ENCODE measurements at regions not wholly inside any gene's neighbourhood (a gene's known extent, or its start where the extent isn't known, plus 50 kb on each side); places are given as distances from the start of the nearest gene placed in this dataset.

DNA sequence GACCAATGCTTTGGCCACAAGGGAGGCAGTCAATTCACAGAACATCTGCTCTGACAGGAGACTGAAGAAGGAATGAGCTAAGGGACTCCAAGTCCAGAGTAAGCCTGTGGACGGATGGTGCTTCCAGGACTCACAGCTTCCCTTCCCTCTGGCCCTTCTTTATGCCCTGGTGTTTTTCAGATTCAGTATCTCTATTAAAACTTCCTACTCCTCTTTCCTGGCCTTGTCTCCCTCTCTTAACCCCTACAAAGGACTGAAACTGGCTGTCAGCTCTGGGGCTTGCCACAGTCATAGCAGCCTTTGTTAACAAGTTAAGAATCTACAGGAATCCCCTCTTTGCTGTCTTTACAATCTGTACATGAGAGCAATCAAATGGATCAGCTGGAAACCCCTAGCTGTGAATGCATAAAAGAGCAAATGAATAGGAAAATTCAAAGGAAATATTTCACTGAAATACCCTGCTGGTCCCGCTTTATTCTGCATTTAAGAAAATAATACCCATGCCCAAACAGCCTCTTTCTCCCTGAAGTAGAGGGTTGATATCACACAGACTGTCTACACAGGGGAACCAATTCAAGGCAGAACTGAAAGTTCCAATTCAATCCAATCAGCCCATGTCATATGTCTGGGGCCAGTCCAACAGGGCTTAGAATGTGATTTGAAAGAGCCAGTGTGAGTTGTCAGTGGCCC is 192.3 kb downstream of the MZT1 start:
- DNase-seq: no peak

- DNase-seq: peak in 1 of 3 donors; percentile 62
Observed at GRCh38 chr13:72530471-72530870, 197.0 kb downstream of the MZT1 start.

DNA sequence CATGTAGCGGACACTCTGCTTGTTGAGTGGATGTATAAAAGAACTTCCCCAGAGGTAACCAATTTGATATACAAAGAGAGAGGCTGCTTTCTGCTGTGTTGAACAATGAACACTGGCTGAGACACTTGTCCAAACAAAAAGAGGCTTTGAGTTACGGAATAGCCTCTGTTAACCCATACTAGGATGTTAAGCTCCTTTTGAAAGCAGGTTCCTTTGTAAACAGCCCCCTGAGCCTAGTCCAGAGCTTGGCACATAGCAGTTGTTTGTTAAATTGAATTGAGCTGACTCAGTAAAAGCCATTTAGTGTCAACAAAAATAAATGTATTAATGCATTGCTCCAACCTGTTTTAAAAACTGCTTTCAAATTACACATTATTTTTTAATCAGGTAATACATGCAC is 200.1 kb downstream of the MZT1 start:
- no peak for DNase-seq

- no peak for DNase-seq
Observed at GRCh38 chr13:72523593-72523992, 203.8 kb downstream of the MZT1 start.

- no peak for DNase-seq
Observed at GRCh38 chr13:72523049-72523448, 204.4 kb downstream of the MZT1 start.

DNA sequence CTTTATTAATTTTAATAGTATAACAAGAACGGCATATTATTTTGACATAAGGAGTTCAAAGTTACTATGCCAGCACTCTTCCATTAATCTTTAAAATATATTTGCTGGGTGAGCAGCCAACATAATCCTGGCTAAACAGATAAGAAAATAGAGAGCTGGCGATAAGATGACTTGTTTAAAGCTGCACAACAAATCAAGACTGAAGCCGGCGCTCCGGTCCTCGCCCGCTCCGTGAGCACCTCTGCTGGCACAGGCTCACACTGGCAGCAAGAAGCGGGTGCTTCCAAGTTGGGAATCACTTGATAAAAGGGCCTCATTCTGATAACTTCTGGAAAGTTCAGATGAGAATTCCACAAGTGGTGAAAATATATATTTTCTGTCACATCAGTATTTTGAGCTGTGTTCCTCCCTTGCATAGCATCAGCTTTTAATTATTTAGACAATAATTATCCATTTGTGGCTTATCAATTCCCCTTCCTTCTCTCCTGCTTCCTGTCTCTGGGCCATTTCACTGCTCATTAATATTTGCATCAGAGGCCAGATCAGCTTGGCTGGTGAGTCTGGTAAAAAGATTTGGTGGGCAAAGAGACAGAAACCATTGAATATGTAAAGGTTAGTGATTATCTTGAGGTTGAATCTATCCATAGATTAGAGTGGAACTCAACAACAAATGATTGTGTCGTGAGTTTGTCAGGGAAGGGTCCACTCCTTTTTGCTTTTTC is 205.3 kb downstream of the MZT1 start:
- no peak for DNase-seq

DNA sequence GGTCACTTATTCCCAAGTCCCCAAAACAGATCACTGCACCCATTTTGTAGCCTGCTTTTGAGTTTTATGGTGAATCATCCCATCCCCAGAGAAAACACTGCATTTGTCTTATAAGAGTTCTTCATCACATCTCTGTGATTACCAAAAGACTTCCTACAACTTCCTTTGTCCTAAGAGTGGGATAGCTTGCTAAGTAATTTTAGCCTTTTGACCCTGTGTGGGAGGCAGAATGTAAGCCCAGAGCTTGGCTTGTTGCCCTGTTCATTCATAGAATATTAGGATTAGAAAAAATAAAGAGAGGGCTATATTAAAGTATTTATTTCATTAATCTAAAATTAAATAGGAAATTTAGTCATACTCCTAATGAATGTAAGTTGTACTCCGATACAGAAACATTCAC is 213.3 kb downstream of the MZT1 start:
- peak in 1 of 3 donors; percentile 24 for DNase-seq

DNA sequence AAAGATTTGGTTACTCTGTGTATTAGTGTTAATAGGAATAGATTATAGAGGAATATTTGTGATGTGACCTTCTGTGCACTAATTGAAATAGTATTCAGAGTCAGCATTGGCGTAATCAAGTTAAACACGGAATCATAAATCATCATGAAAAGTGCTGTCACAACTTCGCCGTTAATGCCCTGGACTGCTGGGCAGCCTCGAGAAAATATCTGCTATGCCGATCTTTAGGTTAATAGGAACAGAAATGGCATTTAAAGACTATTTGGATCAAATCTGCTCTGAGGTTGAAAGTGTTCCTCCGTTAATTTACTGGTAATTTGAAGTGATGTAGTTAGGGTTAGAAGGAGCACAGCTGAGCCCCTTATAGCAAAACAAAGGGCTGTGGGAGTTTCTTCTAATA is 219.0 kb downstream of the MZT1 start:
- DNase-seq: no peak

GRCh38 chr13:72507416-72508199 is 219.8 kb downstream of the MZT1 start:
- peak in 1 of 3 donors; percentile 9 for DNase-seq

DNA sequence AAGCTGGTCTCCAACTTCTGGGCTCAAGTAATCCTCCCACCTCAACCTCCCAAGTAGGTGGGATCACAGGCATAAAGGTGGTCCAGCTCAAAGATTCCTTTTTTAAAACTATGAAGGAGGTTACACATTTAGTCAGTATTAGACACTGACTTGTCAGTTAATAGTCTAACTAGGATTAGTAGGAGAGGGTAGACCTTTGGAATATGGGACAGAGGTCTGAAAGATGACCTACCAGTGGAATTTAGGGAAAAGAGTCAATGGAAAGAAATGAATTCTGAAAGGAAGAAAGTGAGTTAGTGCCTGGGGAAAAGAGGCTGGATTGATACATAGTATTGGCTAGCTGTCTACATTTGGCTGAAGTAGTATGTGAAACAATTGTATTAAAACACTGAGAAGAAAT is 220.7 kb downstream of the MZT1 start:
- DNase-seq: no peak

GRCh38 chr13:72505376-72505775 is 222.1 kb downstream of the MZT1 start:
- no peak for DNase-seq

DNA sequence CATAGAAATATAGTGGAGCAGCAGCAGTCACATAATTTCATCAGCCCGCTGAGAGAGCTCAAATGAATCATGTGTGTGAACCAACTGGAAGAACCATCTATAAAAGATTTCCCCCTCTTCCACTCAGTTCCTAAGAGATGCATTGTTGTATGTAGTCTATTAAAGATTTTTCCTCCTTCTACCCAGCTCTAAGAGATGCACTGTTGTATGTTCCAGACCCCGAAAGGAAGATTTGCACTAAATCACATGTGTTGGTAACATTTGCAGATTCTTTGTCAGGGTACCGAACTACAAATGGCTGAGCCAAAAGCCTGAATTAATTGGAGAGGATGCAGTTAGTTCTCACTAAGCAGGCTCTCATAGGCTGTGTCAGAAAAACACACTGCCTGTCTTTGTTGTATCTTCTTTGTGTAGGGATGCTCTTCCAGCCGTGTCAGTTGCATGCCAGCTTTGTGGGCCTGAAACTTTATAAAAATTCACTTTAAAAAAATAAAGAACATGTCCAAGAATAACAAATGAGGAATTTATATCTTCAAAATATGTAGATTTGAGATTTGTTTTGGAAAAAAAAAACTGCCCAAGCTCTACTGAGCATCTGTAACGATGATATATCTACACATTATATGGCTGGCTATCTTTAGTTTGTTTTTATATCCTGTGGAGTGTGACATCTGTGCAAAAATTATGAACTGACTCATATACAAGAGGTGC is 223.1 kb downstream of the MZT1 start:
- peak in 1 of 3 donors; percentile 18 for DNase-seq

GRCh38 chr13:72500851-72501250 is 226.6 kb downstream of the MZT1 start:
- DNase-seq: no peak

GRCh38 chr13:72495681-72496080 is 231.7 kb downstream of the MZT1 start:
- DNase-seq: no peak

- no peak for DNase-seq
Observed at GRCh38 chr13:72489751-72490150, 237.7 kb downstream of the MZT1 start.

- DNase-seq: no peak
Observed at GRCh38 chr13:72473321-72473720, 254.1 kb downstream of the MZT1 start.

DNA sequence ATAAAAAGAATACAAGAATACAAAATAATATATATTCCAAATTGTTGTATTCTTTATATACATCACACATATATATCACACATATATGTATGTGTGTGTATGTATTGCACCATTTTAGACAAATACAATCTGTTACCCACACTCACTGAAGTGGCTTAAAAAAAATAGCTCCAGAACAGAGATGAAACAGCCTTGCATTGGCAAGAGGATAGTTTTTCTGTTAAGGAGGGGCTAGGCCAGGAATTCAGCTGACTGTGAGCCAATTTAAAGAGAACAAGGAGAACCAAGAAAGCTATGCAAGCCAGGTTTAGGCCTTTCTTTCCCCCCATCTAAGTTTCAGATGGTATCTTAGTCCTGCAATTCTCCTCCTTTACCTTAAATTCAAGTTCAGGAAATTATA is 257.5 kb downstream of the MZT1 start:
- no peak for DNase-seq

- DNase-seq: peak in 2 of 3 donors; percentile 6 to 10
Observed at GRCh38 chr13:72463561-72463960, 263.9 kb downstream of the MZT1 start.

- DNase-seq: no peak
Observed at GRCh38 chr13:72462726-72463125, 264.7 kb downstream of the MZT1 start.

DNA sequence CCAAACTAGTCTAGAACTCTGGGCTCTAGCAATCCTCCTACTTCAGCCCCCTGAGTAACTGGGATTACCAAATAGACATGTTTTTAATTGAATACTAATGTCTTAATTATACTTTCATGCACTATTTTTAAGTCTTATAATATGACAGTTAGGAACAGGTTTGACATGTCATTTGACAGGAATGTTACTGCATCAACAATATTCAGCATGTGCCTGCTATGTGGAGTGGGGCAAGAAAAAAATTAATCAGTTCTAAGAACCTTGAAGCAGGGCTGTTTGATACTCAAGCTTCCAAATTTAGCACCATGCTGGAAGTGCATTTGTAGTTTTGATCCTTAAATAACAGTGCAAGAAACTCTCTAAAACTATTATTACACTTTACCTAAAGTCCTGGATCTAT is 265.3 kb downstream of the MZT1 start:
- DNase-seq: no peak

DNA sequence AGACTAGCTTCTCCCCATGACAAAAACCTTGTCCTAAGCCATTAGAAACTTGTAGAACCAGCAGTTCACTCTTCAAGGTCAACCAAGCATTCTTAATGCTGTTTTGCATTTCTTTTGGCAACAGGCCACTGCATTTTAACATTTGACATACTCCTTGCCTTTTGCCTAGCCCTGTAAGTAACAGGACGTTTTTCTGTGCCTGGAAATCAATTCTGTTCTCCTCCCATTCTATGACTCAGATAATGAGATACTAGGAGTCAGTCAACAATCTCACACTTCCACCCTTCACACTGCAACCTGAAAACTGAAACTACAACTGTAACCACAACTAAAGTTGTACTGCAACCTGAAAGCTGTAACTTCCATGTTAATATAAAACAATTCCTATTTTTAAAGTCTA is 268.7 kb downstream of the MZT1 start:
- peak in 1 of 3 donors; percentile 2 for DNase-seq

- no peak for DNase-seq
Observed at GRCh38 chr13:72457151-72457550, 270.3 kb downstream of the MZT1 start.
